HEK293 (cell line): ENCODE measurements at regions not wholly inside any gene's neighbourhood (a gene's known extent, or its start where the extent isn't known, plus 50 kb on each side); places are given as distances from the start of the nearest gene placed in this dataset.

ENCODE experiments used
- CTCF ChIP-seq: fragments of 450-650 bp; formaldehyde crosslinking; IDR thresholded peaks from 2 replicates; pipeline ENCODE4 v1.5.1; 2016; ENCODE audit warnings: missing biosample characterization, missing genetic modification characterization
- ZBTB6 ChIP-seq: fragments of 450-650 bp; formaldehyde crosslinking; IDR thresholded peaks from 2 replicates; pipeline ENCODE4 v1.5.1; 2017; ENCODE audit warnings: missing biosample characterization, missing genetic modification characterization
- ZNF24 ChIP-seq: fragments of 450-650 bp; formaldehyde crosslinking; IDR thresholded peaks from 2 replicates; pipeline ENCODE4 v1.5.1; 2016; ENCODE audit warnings: missing biosample characterization, missing genetic modification characterization
- ZNF623 ChIP-seq: fragments of 450-650 bp; formaldehyde crosslinking; IDR thresholded peaks from 2 replicates; pipeline ENCODE4 v1.5.1; 2016; ENCODE audit warnings: missing biosample characterization, missing genetic modification characterization

- TF ChIP-seq ZNF24 (tag by site-specific recombination) (no peak), CTCF (tag by site-specific recombination) (no peak), ZNF623 (tag by site-specific recombination) (no peak), ZBTB6 (tag by site-specific recombination) (no peak)
Measured at GRCh38 chr2:208548700-208549099, 142.1 kb downstream of the PTH2R start.
